ENCODE measurements at regions not wholly inside any gene's neighbourhood (a gene's known extent, or its start where the extent isn't known, plus 50 kb on each side); places are given as distances from the start of the nearest gene placed in this dataset.
"Not testable (repeated sequence)": the region's sequence is repeated elsewhere in the genome, so short reads cannot be mapped to it uniquely, and the experiment has no call there.

- DNase-seq (ENCODE audit: low spot score), result no peak
These were observed 276.2 kb downstream of the ASXL3 start for GRCh38 chr18:33854086-33854826.

GRCh38 chr18:33853187-33853586 is 275.2 kb downstream of the ASXL3 start:
- DNase-seq (ENCODE audit: low spot score), result no peak

- DNase-seq (ENCODE audit: low spot score), result no peak
These were observed 273.6 kb downstream of the ASXL3 start for GRCh38 chr18:33851546-33852078.

- no peak for DNase-seq (ENCODE audit: low spot score)
These were observed 271.7 kb downstream of the ASXL3 start for GRCh38 chr18:33849731-33850130.

- no peak for DNase-seq (ENCODE audit: low spot score)
These were observed 266.2 kb downstream of the ASXL3 start for GRCh38 chr18:33844232-33844631.

- DNase-seq (ENCODE audit: low spot score), result no peak
These were observed 263.4 kb downstream of the ASXL3 start for GRCh38 chr18:33841221-33841967.

- no peak for DNase-seq (ENCODE audit: low spot score)
These were observed 262.2 kb downstream of the ASXL3 start for GRCh38 chr18:33840212-33840593.

- DNase-seq (ENCODE audit: low spot score), result peak; percentile 36
These were observed 261.6 kb downstream of the ASXL3 start for GRCh38 chr18:33839452-33840211.

- no peak for DNase-seq (ENCODE audit: low spot score)
These were observed 260.0 kb downstream of the ASXL3 start for GRCh38 chr18:33838054-33838453.

- DNase-seq (ENCODE audit: low spot score), result no peak
These were observed 259.2 kb downstream of the ASXL3 start for GRCh38 chr18:33837191-33837590.

GRCh38 chr18:33836564-33836963 is 258.5 kb downstream of the ASXL3 start:
- DNase-seq (ENCODE audit: low spot score), result no peak

- DNase-seq (ENCODE audit: low spot score), result no peak
These were observed 257.4 kb downstream of the ASXL3 start for GRCh38 chr18:33835419-33835818.

GRCh38 chr18:33833842-33834241 is 255.8 kb downstream of the ASXL3 start:
- DNase-seq (ENCODE audit: low spot score), result no peak

GRCh38 chr18:33831424-33831823 is 253.4 kb downstream of the ASXL3 start:
- no peak for DNase-seq (ENCODE audit: low spot score)

GRCh38 chr18:33830213-33830612 is 252.2 kb downstream of the ASXL3 start:
- DNase-seq (ENCODE audit: low spot score), result no peak

- DNase-seq (ENCODE audit: low spot score), result no peak
These were observed 250.9 kb downstream of the ASXL3 start for GRCh38 chr18:33828949-33829348.

- no peak for DNase-seq (ENCODE audit: low spot score)
These were observed 248.1 kb downstream of the ASXL3 start for GRCh38 chr18:33826151-33826550.

GRCh38 chr18:33821503-33821902 is 243.5 kb downstream of the ASXL3 start:
- no peak for DNase-seq (ENCODE audit: low spot score)

GRCh38 chr18:33820517-33821371 is 242.7 kb downstream of the ASXL3 start:
- no peak for DNase-seq (ENCODE audit: low spot score)

- DNase-seq (ENCODE audit: low spot score), result not testable (repeated sequence)
These were observed 241.8 kb downstream of the ASXL3 start for GRCh38 chr18:33819692-33820343.

GRCh38 chr18:33818145-33818544 is 240.1 kb downstream of the ASXL3 start:
- DNase-seq (ENCODE audit: low spot score), result no peak
